Ishikawa (cell line): ENCODE measurements at regions not wholly inside any gene's neighbourhood (a gene's known extent, or its start where the extent isn't known, plus 50 kb on each side); places are given as distances from the start of the nearest gene placed in this dataset.

ENCODE experiments used
- CEBPB ChIP-seq: IDR thresholded peaks from 2 replicates; pipeline ENCODE4 v1.6.1; 2012
- CREB1 ChIP-seq: IDR thresholded peaks from 2 replicates; pipeline ENCODE4 v1.6.1; 2012; ENCODE audit warnings: low read depth
- EP300 ChIP-seq: IDR thresholded peaks from 2 replicates; pipeline ENCODE4 v1.6.1; 2012; ENCODE audit warnings: borderline replicate concordance
- FOXM1 ChIP-seq: IDR thresholded peaks from 2 replicates; pipeline ENCODE4 v1.6.1; 2012; ENCODE audit warnings: low read depth, borderline replicate concordance
- MAX ChIP-seq: IDR thresholded peaks from 2 replicates; pipeline ENCODE4 v1.6.1; 2012
- RAD21 ChIP-seq: IDR thresholded peaks from 2 replicates; pipeline ENCODE4 v1.6.1; 2012; ENCODE audit warnings: low read depth
- REST ChIP-seq: IDR thresholded peaks from 2 replicates; pipeline ENCODE4 v1.6.1; 2012; ENCODE audit warnings: low read depth, mild to moderate bottlenecking
- TAF1 ChIP-seq: IDR thresholded peaks from 2 replicates; pipeline ENCODE4 v1.6.1; 2012; ENCODE audit warnings: low read depth, mild to moderate bottlenecking
- TCF12 ChIP-seq: IDR thresholded peaks from 2 replicates; pipeline ENCODE4 v1.6.1; 2012; ENCODE audit warnings: low read depth

- no peak for TF ChIP-seq TCF12
- no peak for TF ChIP-seq CREB1
- TF ChIP-seq TAF1, result no peak
- no peak for TF ChIP-seq MAX
- no peak for TF ChIP-seq CEBPB
- TF ChIP-seq RAD21, result no peak
- no peak for TF ChIP-seq EP300
- TF ChIP-seq REST, result no peak
- TF ChIP-seq FOXM1, result no peak
These were observed 359.4 kb upstream of the DCN start for GRCh38 chr12:91542067-91542466.
